HepG2 (cell line): ENCODE measurements at regions not wholly inside any gene's neighbourhood (a gene's known extent, or its start where the extent isn't known, plus 50 kb on each side); places are given as distances from the start of the nearest gene placed in this dataset.

Experiments used
- CCDC6 ChIP-seq: sonication (generic); formaldehyde crosslinking; IDR thresholded peaks from 2 replicates; pipeline ENCODE4 v1.8.1; 2022; ENCODE audit warnings: mild to moderate bottlenecking, missing genetic modification reagents, moderate library complexity
- GABPA ChIP-seq, 2 experiments: IDR thresholded peaks; 2 replicates each; pipeline ENCODE4 v1.6.1; 2011 to 2016; ENCODE audit warnings: low read depth in 2 of 2, low read length in 1 of 2, missing biosample characterization in 1 of 2, missing genetic modification characterization in 1 of 2
- HOXA7 ChIP-seq: sonication (generic); formaldehyde crosslinking; IDR thresholded peaks from 2 replicates; pipeline ENCODE4 v1.8.1; 2022; ENCODE audit warnings: mild to moderate bottlenecking, missing genetic modification reagents, moderate library complexity
- NCOA1 ChIP-seq: sonication (generic); formaldehyde crosslinking; IDR thresholded peaks from 2 replicates; pipeline ENCODE4 v1.9.0; 2021; ENCODE audit warnings: missing genetic modification reagents
- NKX3-1 ChIP-seq: sonication (generic); formaldehyde crosslinking; IDR thresholded peaks from 2 replicates; pipeline ENCODE4 v1.5.0; 2020; ENCODE audit warnings: missing genetic modification reagents
- SRSF1 ChIP-seq: fragments of 200-400 bp; formaldehyde crosslinking; optimal IDR thresholded peaks from 2 replicates; pipeline ENCODE3; 2017; ENCODE audit warnings: mild to moderate bottlenecking, low read depth, low read length, moderate library complexity
- ZBED4 ChIP-seq: sonication (generic); formaldehyde crosslinking; IDR thresholded peaks from 2 replicates; pipeline ENCODE4 v1.4.0; 2020; ENCODE audit warnings: missing genetic modification reagents, borderline replicate concordance
- ZFP1 ChIP-seq: IDR thresholded peaks from 2 replicates; pipeline ENCODE4 v1.6.1; 2016
- ZNF263 ChIP-seq: sonication (generic); formaldehyde crosslinking; IDR thresholded peaks from 2 replicates; pipeline ENCODE4 v1.4.0; 2020; ENCODE audit warnings: missing genetic modification reagents
- ZNF768 ChIP-seq: sonication (generic); formaldehyde crosslinking; IDR thresholded peaks from 2 replicates; pipeline ENCODE4 v1.4.0; 2020; ENCODE audit warnings: missing genetic modification reagents
- TF ChIP-seq, protein P1 (sequence below): IDR thresholded peaks from 2 replicates; pipeline ENCODE4 v1.4.0; 2020; ENCODE audit warnings: mild to moderate bottlenecking, missing genetic modification reagents
- TF ChIP-seq, protein P2 (sequence below): sonication (generic); formaldehyde crosslinking; IDR thresholded peaks from 2 replicates; pipeline ENCODE4 v1.5.0; 2020; ENCODE audit warnings: mild to moderate bottlenecking, missing genetic modification reagents, moderate library complexity

DNA sequence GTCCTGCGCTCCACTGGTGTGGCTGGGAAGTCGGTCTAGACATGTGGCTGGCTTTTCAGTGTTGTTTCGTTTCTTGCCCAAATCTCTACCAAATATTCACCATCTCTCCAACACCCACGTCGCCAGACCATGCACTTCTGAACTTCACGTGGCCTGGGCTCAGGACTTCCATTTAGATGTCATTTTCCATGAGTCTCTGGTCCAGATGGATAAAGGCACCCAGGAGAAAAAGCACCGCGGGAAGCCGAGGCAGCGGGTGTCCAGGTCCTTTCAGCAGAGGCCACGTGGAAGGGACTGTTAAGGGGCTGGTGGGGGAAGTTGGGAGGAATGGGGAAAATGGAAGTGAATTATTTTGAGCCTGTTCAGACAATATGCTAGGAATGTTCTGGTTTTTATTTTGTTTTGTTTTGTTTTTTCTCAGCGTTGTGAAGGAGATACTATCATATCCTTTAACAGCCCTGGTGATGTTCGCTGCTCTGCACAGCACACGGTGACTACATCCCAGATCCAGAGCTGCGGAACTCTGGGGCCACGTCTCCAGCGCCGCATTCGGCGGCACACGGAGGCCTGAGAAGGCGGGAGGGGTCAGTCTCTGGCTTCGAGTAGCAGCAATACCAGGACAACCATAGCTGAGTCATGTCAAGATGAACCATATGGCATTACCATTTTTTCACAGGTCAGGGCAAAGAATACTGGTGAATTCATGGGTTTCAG lies 230.3 kb downstream of the THBS2 start:
- TF ChIP-seq SRSF1 (no peak), ZNF768 (CRISPR knock-in tag) (no peak), ZBED4 (CRISPR knock-in tag) (no peak), CCDC6 (CRISPR knock-in tag) (no peak), NCOA1 (CRISPR knock-in tag) (no peak), HOXA7 (CRISPR knock-in tag) (no peak), GABPA (IDR thresholded peaks at IDR 0.05; ENCODE audit: low read depth, low read length) (no peak), GABPA (CRISPR knock-in tag; IDR thresholded peaks at IDR 0.05; ENCODE audit: low read depth) (no peak), ZFP1 (CRISPR knock-in tag) (no peak), ZNF263 (no peak), NKX3-1 (CRISPR knock-in tag) (no peak)
- TF ChIP-seq, protein P1, sequence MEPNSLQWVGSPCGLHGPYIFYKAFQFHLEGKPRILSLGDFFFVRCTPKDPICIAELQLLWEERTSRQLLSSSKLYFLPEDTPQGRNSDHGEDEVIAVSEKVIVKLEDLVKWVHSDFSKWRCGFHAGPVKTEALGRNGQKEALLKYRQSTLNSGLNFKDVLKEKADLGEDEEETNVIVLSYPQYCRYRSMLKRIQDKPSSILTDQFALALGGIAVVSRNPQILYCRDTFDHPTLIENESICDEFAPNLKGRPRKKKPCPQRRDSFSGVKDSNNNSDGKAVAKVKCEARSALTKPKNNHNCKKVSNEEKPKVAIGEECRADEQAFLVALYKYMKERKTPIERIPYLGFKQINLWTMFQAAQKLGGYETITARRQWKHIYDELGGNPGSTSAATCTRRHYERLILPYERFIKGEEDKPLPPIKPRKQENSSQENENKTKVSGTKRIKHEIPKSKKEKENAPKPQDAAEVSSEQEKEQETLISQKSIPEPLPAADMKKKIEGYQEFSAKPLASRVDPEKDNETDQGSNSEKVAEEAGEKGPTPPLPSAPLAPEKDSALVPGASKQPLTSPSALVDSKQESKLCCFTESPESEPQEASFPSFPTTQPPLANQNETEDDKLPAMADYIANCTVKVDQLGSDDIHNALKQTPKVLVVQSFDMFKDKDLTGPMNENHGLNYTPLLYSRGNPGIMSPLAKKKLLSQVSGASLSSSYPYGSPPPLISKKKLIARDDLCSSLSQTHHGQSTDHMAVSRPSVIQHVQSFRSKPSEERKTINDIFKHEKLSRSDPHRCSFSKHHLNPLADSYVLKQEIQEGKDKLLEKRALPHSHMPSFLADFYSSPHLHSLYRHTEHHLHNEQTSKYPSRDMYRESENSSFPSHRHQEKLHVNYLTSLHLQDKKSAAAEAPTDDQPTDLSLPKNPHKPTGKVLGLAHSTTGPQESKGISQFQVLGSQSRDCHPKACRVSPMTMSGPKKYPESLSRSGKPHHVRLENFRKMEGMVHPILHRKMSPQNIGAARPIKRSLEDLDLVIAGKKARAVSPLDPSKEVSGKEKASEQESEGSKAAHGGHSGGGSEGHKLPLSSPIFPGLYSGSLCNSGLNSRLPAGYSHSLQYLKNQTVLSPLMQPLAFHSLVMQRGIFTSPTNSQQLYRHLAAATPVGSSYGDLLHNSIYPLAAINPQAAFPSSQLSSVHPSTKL (CRISPR knock-in tag) = no peak
- TF ChIP-seq, protein P2, sequence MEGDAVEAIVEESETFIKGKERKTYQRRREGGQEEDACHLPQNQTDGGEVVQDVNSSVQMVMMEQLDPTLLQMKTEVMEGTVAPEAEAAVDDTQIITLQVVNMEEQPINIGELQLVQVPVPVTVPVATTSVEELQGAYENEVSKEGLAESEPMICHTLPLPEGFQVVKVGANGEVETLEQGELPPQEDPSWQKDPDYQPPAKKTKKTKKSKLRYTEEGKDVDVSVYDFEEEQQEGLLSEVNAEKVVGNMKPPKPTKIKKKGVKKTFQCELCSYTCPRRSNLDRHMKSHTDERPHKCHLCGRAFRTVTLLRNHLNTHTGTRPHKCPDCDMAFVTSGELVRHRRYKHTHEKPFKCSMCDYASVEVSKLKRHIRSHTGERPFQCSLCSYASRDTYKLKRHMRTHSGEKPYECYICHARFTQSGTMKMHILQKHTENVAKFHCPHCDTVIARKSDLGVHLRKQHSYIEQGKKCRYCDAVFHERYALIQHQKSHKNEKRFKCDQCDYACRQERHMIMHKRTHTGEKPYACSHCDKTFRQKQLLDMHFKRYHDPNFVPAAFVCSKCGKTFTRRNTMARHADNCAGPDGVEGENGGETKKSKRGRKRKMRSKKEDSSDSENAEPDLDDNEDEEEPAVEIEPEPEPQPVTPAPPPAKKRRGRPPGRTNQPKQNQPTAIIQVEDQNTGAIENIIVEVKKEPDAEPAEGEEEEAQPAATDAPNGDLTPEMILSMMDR = no peak
